ENCODE measurements at regions not wholly inside any gene's neighbourhood (a gene's known extent, or its start where the extent isn't known, plus 50 kb on each side); places are given as distances from the start of the nearest gene placed in this dataset.

DNA sequence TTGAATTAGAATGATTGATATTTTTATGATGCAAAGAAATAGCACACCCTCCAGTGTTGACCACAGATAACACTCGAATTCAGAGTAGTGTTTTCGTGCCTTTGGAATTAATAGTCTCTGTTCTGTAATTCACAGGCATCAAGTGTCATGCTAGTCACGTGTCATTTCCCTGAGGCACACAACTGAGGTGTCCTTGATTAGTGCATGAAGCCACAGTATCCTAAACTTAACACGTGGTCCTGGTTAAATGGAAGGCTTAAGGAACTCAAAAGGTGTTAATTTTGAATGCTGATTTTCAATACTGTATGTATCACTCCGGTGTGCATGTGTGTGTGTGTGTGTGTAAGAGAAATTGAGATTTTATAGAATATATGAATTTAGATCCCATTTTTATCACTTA, 625.6 kb downstream of the TMEM114 start:
- no peaks in the 10 kb centered on the region for H3K36me3 Mint-ChIP-seq (ENCODE audit: low read depth)
- H3K27me3 Mint-ChIP-seq (ENCODE audit: low read depth): peaks cover 3% of the 10 kb centered on the region
- no peak for DNase-seq (ENCODE audit: low read depth, low spot score)
- H3K9me3 Mint-ChIP-seq: no peaks in the 10 kb centered on the region
- TF ChIP-seq, protein P1, sequence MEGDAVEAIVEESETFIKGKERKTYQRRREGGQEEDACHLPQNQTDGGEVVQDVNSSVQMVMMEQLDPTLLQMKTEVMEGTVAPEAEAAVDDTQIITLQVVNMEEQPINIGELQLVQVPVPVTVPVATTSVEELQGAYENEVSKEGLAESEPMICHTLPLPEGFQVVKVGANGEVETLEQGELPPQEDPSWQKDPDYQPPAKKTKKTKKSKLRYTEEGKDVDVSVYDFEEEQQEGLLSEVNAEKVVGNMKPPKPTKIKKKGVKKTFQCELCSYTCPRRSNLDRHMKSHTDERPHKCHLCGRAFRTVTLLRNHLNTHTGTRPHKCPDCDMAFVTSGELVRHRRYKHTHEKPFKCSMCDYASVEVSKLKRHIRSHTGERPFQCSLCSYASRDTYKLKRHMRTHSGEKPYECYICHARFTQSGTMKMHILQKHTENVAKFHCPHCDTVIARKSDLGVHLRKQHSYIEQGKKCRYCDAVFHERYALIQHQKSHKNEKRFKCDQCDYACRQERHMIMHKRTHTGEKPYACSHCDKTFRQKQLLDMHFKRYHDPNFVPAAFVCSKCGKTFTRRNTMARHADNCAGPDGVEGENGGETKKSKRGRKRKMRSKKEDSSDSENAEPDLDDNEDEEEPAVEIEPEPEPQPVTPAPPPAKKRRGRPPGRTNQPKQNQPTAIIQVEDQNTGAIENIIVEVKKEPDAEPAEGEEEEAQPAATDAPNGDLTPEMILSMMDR (conservative IDR thresholded peaks at IDR 0.05): no peak
- no peak overlapping the region for H3K4me3 Mint-ChIP-seq
- no peak overlapping the region for H3K27ac Mint-ChIP-seq (ENCODE audit: unreplicated experiment)
- no peaks in the 10 kb centered on the region for H3K4me1 Mint-ChIP-seq

DNA sequence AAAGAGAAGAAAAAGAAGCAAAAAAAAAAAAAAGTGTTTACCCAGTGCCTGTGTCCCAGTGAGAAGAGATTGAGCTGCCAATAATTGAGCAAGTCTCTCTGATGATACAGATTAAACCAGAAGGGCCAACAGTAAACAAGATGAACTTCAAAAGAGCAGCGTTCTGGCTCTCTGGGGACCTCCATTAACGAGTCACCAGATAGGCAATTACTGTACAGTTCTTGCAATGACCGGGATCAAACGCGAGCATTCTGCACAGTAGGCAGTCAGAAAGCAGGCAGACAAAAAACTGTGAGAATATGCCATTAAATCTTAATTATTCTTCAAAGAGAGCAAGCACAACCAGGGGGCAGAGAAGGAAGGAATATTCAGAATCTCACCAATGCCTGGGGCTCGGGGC, 626.1 kb downstream of the TMEM114 start:
- peaks cover 9% of the 10 kb centered on the region for H3K27me3 Mint-ChIP-seq (ENCODE audit: low read depth)
- no peaks in the 10 kb centered on the region for H3K36me3 Mint-ChIP-seq (ENCODE audit: low read depth)
- TF ChIP-seq, protein P1 (conservative IDR thresholded peaks at IDR 0.05): no peak
- no peaks in the 10 kb centered on the region for H3K9me3 Mint-ChIP-seq
- no peak for DNase-seq (ENCODE audit: low read depth, low spot score)
- no peak overlapping the region for H3K4me3 Mint-ChIP-seq
- H3K27ac Mint-ChIP-seq (ENCODE audit: unreplicated experiment): no peak overlapping the region
- no peaks in the 10 kb centered on the region for H3K4me1 Mint-ChIP-seq

DNA sequence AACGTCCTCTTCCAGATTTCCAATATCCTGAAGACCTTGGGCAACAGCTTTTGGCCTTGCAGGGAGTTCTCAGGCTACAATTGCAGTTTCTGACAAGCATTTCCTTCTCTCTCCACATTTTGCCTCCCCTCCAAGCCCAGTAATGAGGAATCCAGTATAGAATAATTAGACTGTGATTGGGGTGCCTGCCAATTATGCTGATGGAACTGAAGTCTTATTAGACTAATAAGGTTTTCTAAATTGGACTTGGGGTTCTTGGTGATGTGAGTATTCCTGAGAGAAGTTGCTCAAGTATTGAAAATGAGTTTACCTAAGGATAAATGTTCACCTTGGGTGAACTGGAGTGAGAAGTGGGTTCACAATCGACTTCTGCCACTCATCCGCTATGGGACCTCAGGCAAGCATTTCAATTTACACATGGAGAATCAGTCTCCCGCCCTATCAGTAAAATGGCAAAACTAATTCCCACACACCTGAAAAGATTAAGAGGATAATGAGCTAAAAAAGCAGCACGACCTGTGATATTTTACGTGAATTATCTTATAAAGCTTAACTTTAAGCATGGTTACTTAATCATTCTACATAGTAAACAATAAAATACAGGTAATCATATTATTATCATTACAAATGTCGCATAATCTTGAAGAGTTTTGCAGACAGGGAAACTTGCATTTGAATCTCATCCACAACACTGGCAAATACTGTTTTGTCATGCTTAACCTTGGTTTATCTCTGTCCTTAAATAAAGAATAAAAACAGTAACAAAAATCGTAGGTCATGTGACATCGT, 628.0 kb downstream of the TMEM114 start:
- DNase-seq (ENCODE audit: low read depth, low spot score): no peak
- Mint-ChIP-seq H3K4me1 (no peaks in the 10 kb centered on the region), H3K4me3 (no peak overlapping the region), H3K27ac (ENCODE audit: unreplicated experiment) (no peak overlapping the region), H3K27me3 (ENCODE audit: low read depth) (peaks cover 18% of the 10 kb centered on the region), H3K36me3 (ENCODE audit: low read depth) (no peaks in the 10 kb centered on the region), H3K9me3 (no peaks in the 10 kb centered on the region)
- TF ChIP-seq, protein P1 (conservative IDR thresholded peaks at IDR 0.05): no peak

DNA sequence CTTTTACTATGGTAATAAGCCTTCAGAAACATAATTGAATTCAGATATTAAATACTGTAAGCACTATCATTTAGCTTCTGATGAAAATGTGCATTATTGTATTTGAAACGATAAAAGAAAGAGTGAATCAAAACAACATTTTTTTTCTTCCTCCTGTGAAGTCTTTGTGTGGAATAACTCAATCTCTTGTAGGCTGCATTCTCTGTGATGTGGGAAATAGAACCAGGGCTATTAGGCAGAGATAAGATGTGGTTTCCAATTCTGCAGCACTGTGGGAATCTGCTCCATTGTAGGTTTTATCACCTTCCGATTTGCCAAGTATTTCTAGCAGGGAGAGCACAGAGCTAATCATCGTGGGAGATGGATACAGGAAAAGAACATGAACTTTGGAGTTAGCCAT, 624.5 kb downstream of the RBFOX1 start:
- Mint-ChIP-seq H3K4me1 (no peaks in the 10 kb centered on the region), H3K36me3 (ENCODE audit: low read depth) (no peaks in the 10 kb centered on the region), H3K27ac (ENCODE audit: unreplicated experiment) (no peak overlapping the region), H3K9me3 (no peaks in the 10 kb centered on the region), H3K4me3 (no peak overlapping the region), H3K27me3 (ENCODE audit: low read depth) (peaks cover 27% of the 10 kb centered on the region)
- TF ChIP-seq, protein P1 (conservative IDR thresholded peaks at IDR 0.05): no peak
- DNase-seq (ENCODE audit: low read depth, low spot score): no peak

DNA sequence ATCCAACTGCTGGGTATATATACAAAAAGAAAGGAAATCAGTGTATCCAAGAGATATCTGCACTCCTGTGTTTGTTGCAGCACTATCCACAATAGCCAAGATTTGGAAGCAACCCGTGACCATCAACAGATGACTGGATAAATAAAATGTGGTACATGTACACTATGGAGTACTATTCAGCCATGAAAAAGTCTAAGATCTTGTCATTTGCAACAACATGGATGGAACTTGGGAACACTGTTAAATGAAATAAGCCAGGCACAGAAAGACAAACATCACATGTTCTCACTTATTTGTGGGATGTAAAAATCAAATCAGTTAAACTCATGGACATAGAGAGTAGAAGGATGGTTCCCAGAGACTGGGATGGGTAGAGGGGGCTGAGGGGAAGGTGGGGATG, 620.7 kb downstream of the RBFOX1 start:
- Mint-ChIP-seq H3K9me3 (no peaks in the 10 kb centered on the region), H3K4me3 (no peak overlapping the region), H3K36me3 (ENCODE audit: low read depth) (no peaks in the 10 kb centered on the region), H3K27ac (ENCODE audit: unreplicated experiment) (no peak overlapping the region), H3K27me3 (ENCODE audit: low read depth) (peaks cover 13% of the 10 kb centered on the region), H3K4me1 (no peaks in the 10 kb centered on the region)
- TF ChIP-seq, protein P1 (conservative IDR thresholded peaks at IDR 0.05): no peak
- DNase-seq (ENCODE audit: low read depth, low spot score): no peak

All from neural crest cell (in vitro differentiated cells).